ENCODE measurements at regions not wholly inside any gene's neighbourhood (a gene's known extent, or its start where the extent isn't known, plus 50 kb on each side); places are given as distances from the start of the nearest gene placed in this dataset.

GRCh38 chr17:72407336-72407909, 286.6 kb downstream of the SOX9 start:
- no peak for TF ChIP-seq CTCF (IDR thresholded peaks at IDR 0.05; ENCODE audit: borderline replicate concordance, insufficient read depth, low read depth, low read length)
- H3K4me3 ChIP-seq (ENCODE audit: low read depth, low read length) = no peak overlapping the region

- TF ChIP-seq CTCF (IDR thresholded peaks at IDR 0.05; ENCODE audit: borderline replicate concordance, insufficient read depth, low read depth, low read length) = no peak
- no peak overlapping the region for H3K4me3 ChIP-seq (ENCODE audit: low read depth, low read length)
Observed at GRCh38 chr17:72407931-72408330, 287.1 kb downstream of the SOX9 start.

- no peak overlapping the region for H3K4me3 ChIP-seq (ENCODE audit: low read depth, low read length)
- TF ChIP-seq CTCF (IDR thresholded peaks at IDR 0.05; ENCODE audit: borderline replicate concordance, insufficient read depth, low read depth, low read length) = no peak
Observed at GRCh38 chr17:72408641-72409040, 287.8 kb downstream of the SOX9 start.

GRCh38 chr17:72409405-72410002, 288.7 kb downstream of the SOX9 start:
- no peak overlapping the region for H3K4me3 ChIP-seq (ENCODE audit: low read depth, low read length)
- no peak for TF ChIP-seq CTCF (IDR thresholded peaks at IDR 0.05; ENCODE audit: borderline replicate concordance, insufficient read depth, low read depth, low read length)

GRCh38 chr17:72411124-72411563, 290.3 kb downstream of the SOX9 start:
- no peak overlapping the region for H3K4me3 ChIP-seq (ENCODE audit: low read depth, low read length)
- TF ChIP-seq CTCF (IDR thresholded peaks at IDR 0.05; ENCODE audit: borderline replicate concordance, insufficient read depth, low read depth, low read length) = no peak

GRCh38 chr17:72412650-72413076, 291.8 kb downstream of the SOX9 start:
- TF ChIP-seq CTCF (IDR thresholded peaks at IDR 0.05; ENCODE audit: borderline replicate concordance, insufficient read depth, low read depth, low read length) = no peak
- H3K4me3 ChIP-seq (ENCODE audit: low read depth, low read length) = no peak overlapping the region
